ENCODE measurements at regions not wholly inside any gene's neighbourhood (a gene's known extent, or its start where the extent isn't known, plus 50 kb on each side); places are given as distances from the start of the nearest gene placed in this dataset.

DNA sequence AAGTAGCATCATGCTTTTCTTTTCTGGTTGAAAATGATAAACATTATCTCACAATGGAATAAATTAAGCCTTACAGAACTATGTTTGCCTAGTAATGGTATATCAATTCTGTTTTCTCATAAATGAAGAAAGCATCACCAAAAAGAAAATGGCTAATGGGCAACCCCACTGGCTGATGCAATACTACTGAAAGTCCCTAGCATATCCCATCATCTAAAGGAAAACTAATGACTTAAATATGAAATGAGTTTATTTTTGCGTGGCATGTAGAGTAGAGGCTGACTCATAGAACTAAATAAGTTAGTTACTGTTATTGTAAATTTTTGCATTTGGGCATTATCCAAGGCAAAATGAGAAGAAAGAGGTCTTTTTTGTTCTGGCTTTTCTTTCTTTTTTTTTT lies 1156.3 kb upstream of the SEL1L start:
- no peak for TF ChIP-seq PBX3 (IDR thresholded peaks at IDR 0.05)
- no peak for TF ChIP-seq CBX8 (IDR thresholded peaks at IDR 0.05)
- TF ChIP-seq RCOR1 (IDR thresholded peaks at IDR 0.05; ENCODE audit: low read depth, low read length) = no peak
- TF ChIP-seq, protein P1, sequence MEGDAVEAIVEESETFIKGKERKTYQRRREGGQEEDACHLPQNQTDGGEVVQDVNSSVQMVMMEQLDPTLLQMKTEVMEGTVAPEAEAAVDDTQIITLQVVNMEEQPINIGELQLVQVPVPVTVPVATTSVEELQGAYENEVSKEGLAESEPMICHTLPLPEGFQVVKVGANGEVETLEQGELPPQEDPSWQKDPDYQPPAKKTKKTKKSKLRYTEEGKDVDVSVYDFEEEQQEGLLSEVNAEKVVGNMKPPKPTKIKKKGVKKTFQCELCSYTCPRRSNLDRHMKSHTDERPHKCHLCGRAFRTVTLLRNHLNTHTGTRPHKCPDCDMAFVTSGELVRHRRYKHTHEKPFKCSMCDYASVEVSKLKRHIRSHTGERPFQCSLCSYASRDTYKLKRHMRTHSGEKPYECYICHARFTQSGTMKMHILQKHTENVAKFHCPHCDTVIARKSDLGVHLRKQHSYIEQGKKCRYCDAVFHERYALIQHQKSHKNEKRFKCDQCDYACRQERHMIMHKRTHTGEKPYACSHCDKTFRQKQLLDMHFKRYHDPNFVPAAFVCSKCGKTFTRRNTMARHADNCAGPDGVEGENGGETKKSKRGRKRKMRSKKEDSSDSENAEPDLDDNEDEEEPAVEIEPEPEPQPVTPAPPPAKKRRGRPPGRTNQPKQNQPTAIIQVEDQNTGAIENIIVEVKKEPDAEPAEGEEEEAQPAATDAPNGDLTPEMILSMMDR (IDR thresholded peaks at IDR 0.05) = no peak
- no peak for TF ChIP-seq BHLHE40 (IDR thresholded peaks at IDR 0.05; ENCODE audit: low read depth, low read length)
